Neural progenitor cell (in vitro differentiated cells): ENCODE measurements at regions not wholly inside any gene's neighbourhood (a gene's known extent, or its start where the extent isn't known, plus 50 kb on each side); places are given as distances from the start of the nearest gene placed in this dataset.

Experiments
- DNase-seq: peaks from one replicate; pipeline ENCODE4 v3.0.0-alpha.2; 2016; ENCODE audit warnings: low spot score
- H2AFZ ChIP-seq: fragments of 200-600 bp; sonication (generic); replicated peaks from 2 replicates; pipeline ENCODE4 v1.6.1; 2016; ENCODE audit warnings: antibody characterized with exemption
- H3F3A ChIP-seq: fragments of 200-600 bp; sonication (generic); 2 replicates; pipeline ENCODE4 v1.6.1; 2016; ENCODE audit warnings: antibody characterized with exemption, low read depth
- H3K27ac ChIP-seq: fragments of 200-600 bp; sonication (generic); 2 replicates; pipeline ENCODE4 v1.5.1; 2016; ENCODE audit warnings: mild to moderate bottlenecking
- H3K27me3 ChIP-seq: fragments of 200-600 bp; sonication (generic); 2 replicates; pipeline ENCODE4 v1.6.1; 2016; ENCODE audit warnings: mild to moderate bottlenecking, moderate library complexity
- H3K36me3 ChIP-seq: fragments of 200-600 bp; sonication (generic); 2 replicates; pipeline ENCODE4 v1.5.1; 2016
- H3K4me1 ChIP-seq: fragments of 200-600 bp; sonication (generic); 2 replicates; pipeline ENCODE4 v1.6.1; 2016; ENCODE audit warnings: mixed run types
- H3K4me2 ChIP-seq: fragments of 200-600 bp; sonication (generic); 2 replicates; pipeline ENCODE4 v1.6.1; 2016
- H3K4me3 ChIP-seq: fragments of 200-600 bp; sonication (generic); 2 replicates; pipeline ENCODE4 v1.5.1; 2016
- H3K79me2 ChIP-seq: fragments of 200-600 bp; sonication (generic); 2 replicates; pipeline ENCODE4 v1.6.1; 2016; ENCODE audit warnings: low read depth
- H3K9ac ChIP-seq: fragments of 200-600 bp; sonication (generic); 2 replicates; pipeline ENCODE4 v1.6.1; 2016
- H3K9me3 ChIP-seq: fragments of 200-600 bp; sonication (generic); 2 replicates; pipeline ENCODE4 v1.5.1; 2016; ENCODE audit warnings: low read depth
- H4K20me1 ChIP-seq: fragments of 200-600 bp; sonication (generic); 2 replicates; pipeline ENCODE4 v1.6.1; 2016; ENCODE audit warnings: low read depth
- H3K27ac Mint-ChIP-seq: 3 replicates; pipeline ENCODE4 v1.8.0; 2021; ENCODE audit warnings: mixed read lengths
- H3K27me3 Mint-ChIP-seq: 2 replicates; pipeline ENCODE4 v1.8.0; 2022; ENCODE audit warnings: low read depth, mild to moderate bottlenecking, inconsistent platforms, moderate library complexity, mixed read lengths; ENCODE audit not compliant: insufficient read depth
- H3K36me3 Mint-ChIP-seq: 3 replicates; pipeline ENCODE4 v1.8.0; 2021; ENCODE audit warnings: mixed read lengths
- H3K4me1 Mint-ChIP-seq: 3 replicates; pipeline ENCODE4 v1.8.0; 2021; ENCODE audit warnings: mixed read lengths
- H3K4me3 Mint-ChIP-seq: 3 replicates; pipeline ENCODE4 v1.8.0; 2021; ENCODE audit warnings: mild to moderate bottlenecking, moderate library complexity, mixed read lengths
- H3K9me3 Mint-ChIP-seq: 3 replicates; pipeline ENCODE4 v1.8.0; 2020; ENCODE audit warnings: mixed read lengths
- CTCF ChIP-seq: fragments of 200-600 bp; sonication (generic); IDR thresholded peaks from 2 replicates; pipeline ENCODE4 v1.5.1; 2017; ENCODE audit warnings: antibody characterized with exemption, mild to moderate bottlenecking
- EZH2 ChIP-seq: fragments of 200-600 bp; sonication (generic); IDR thresholded peaks from 2 replicates; pipeline ENCODE4 v1.6.1; 2017; ENCODE audit warnings: antibody characterized with exemption, mild to moderate bottlenecking, moderate library complexity
- EZH2phosphoT487 ChIP-seq: fragments of 200-600 bp; sonication (generic); IDR thresholded peaks from 2 replicates; pipeline ENCODE4 v1.6.1; 2017; ENCODE audit warnings: antibody characterized with exemption

- peak; percentile 34 for DNase-seq
- Histone ChIP-seq H3K27ac (no peak overlapping the region), H3K27me3 (no peaks in the 10 kb centered on the region), H4K20me1 (no peaks in the 10 kb centered on the region), H3K79me2 (no peaks in the 10 kb centered on the region), H3K9ac (no peak overlapping the region), H3K4me2 (peak overlapping the region; percentile 72), H3K9me3 (no peaks in the 10 kb centered on the region), H3K36me3 (no peaks in the 10 kb centered on the region), H3F3A (peaks cover 41% of the 10 kb centered on the region), H3K4me1 (peaks cover 26% of the 10 kb centered on the region), H3K4me3 (peak overlapping the region; percentile 41), H2AFZ (peak overlapping the region; percentile 18)
- H3K4me1 Mint-ChIP-seq: peaks cover 19% of the 10 kb centered on the region
- no peaks in the 10 kb centered on the region for H3K36me3 Mint-ChIP-seq
- TF ChIP-seq EZH2 (no peak), CTCF (no peak), EZH2phosphoT487 (no peak)
- H3K9me3 Mint-ChIP-seq: peaks cover 9% of the 10 kb centered on the region
- H3K27me3 Mint-ChIP-seq: peaks cover 54% of the 10 kb centered on the region
- no peak overlapping the region for H3K27ac Mint-ChIP-seq
- H3K4me3 Mint-ChIP-seq: peak overlapping the region; percentile 25
Measured at GRCh38 chr12:113591480-113591974, 119.9 kb upstream of the LHX5 start.

GRCh38 chr12:113589437-113589836, 117.8 kb upstream of the LHX5 start:
- peaks cover 42% of the 10 kb centered on the region for H3K4me1 ChIP-seq
- Mint-ChIP-seq H3K27me3 (peaks cover 48% of the 10 kb centered on the region), H3K27ac (no peak overlapping the region), H3K4me3 (no peak overlapping the region), H3K36me3 (no peaks in the 10 kb centered on the region), H3K9me3 (peaks cover 4% of the 10 kb centered on the region), H3K4me1 (peaks cover 19% of the 10 kb centered on the region)
- no peak overlapping the region for H2AFZ ChIP-seq
- H3K9ac ChIP-seq: no peak overlapping the region
- H3K79me2 ChIP-seq: no peaks in the 10 kb centered on the region
- no peaks in the 10 kb centered on the region for H3K27me3 ChIP-seq
- H3K9me3 ChIP-seq: no peaks in the 10 kb centered on the region
- no peak for DNase-seq
- TF ChIP-seq EZH2phosphoT487 (no peak), EZH2 (no peak)
- no peaks in the 10 kb centered on the region for H4K20me1 ChIP-seq
- H3K4me3 ChIP-seq: no peak overlapping the region
- H3K27ac ChIP-seq: no peak overlapping the region
- H3K36me3 ChIP-seq: no peaks in the 10 kb centered on the region
- no peak overlapping the region for H3K4me2 ChIP-seq
- peaks cover 54% of the 10 kb centered on the region for H3F3A ChIP-seq

GRCh38 chr12:113587720-113588119, 116.0 kb upstream of the LHX5 start:
- Histone ChIP-seq H3K9ac (no peak overlapping the region), H3K36me3 (no peaks in the 10 kb centered on the region), H3K27me3 (no peaks in the 10 kb centered on the region), H3F3A (peaks cover 58% of the 10 kb centered on the region), H3K4me2 (peak overlapping the region; percentile 80), H3K27ac (peak overlapping the region; percentile 92), H3K9me3 (no peaks in the 10 kb centered on the region), H2AFZ (no peak overlapping the region), H3K4me3 (peak overlapping the region; percentile 35), H3K4me1 (peaks cover 46% of the 10 kb centered on the region), H3K79me2 (no peaks in the 10 kb centered on the region), H4K20me1 (no peaks in the 10 kb centered on the region)
- H3K9me3 Mint-ChIP-seq: peaks cover 4% of the 10 kb centered on the region
- TF ChIP-seq EZH2 (no peak), EZH2phosphoT487 (no peak), CTCF (no peak)
- peaks cover 21% of the 10 kb centered on the region for H3K4me1 Mint-ChIP-seq
- H3K4me3 Mint-ChIP-seq: no peak overlapping the region
- DNase-seq: peak; percentile 89
- H3K27me3 Mint-ChIP-seq: peaks cover 40% of the 10 kb centered on the region
- no peak overlapping the region for H3K27ac Mint-ChIP-seq
- no peaks in the 10 kb centered on the region for H3K36me3 Mint-ChIP-seq

GRCh38 chr12:113586461-113586860, 114.8 kb upstream of the LHX5 start:
- H3K27me3 Mint-ChIP-seq: peaks cover 30% of the 10 kb centered on the region
- no peaks in the 10 kb centered on the region for H3K9me3 ChIP-seq
- no peak for DNase-seq
- no peaks in the 10 kb centered on the region for H3K36me3 ChIP-seq
- H3K36me3 Mint-ChIP-seq: no peaks in the 10 kb centered on the region
- peaks cover 4% of the 10 kb centered on the region for H3K9me3 Mint-ChIP-seq
- no peak overlapping the region for H3K9ac ChIP-seq
- no peak overlapping the region for H3K27ac ChIP-seq
- H3K4me1 ChIP-seq: peaks cover 49% of the 10 kb centered on the region
- no peaks in the 10 kb centered on the region for H4K20me1 ChIP-seq
- H2AFZ ChIP-seq: no peak overlapping the region
- no peaks in the 10 kb centered on the region for H3K27me3 ChIP-seq
- no peak overlapping the region for H3K27ac Mint-ChIP-seq
- H3K4me2 ChIP-seq: no peak overlapping the region
- no peaks in the 10 kb centered on the region for H3K79me2 ChIP-seq
- TF ChIP-seq EZH2phosphoT487 (no peak), CTCF (no peak), EZH2 (no peak)
- no peak overlapping the region for H3K4me3 ChIP-seq
- H3K4me1 Mint-ChIP-seq: peaks cover 23% of the 10 kb centered on the region
- peaks cover 62% of the 10 kb centered on the region for H3F3A ChIP-seq
- no peak overlapping the region for H3K4me3 Mint-ChIP-seq
